KBM-7 (cell line): ENCODE measurements at regions not wholly inside any gene's neighbourhood (a gene's known extent, or its start where the extent isn't known, plus 50 kb on each side); places are given as distances from the start of the nearest gene placed in this dataset.

Experiments used
- DNase-seq: peaks from one replicate; pipeline ENCODE4 v3.0.0-alpha.2; 2015
- in situ Hi-C: fragments of 300-500 bp; cut with MboI; formaldehyde crosslinking; loops from 2 replicates; pipeline ENCODE4 v1.14.3; 2020; ENCODE audit warnings: low sequenced_read_pairs, low pct_unique_long_range_greater_than_20kb, mixed read lengths

DNA sequence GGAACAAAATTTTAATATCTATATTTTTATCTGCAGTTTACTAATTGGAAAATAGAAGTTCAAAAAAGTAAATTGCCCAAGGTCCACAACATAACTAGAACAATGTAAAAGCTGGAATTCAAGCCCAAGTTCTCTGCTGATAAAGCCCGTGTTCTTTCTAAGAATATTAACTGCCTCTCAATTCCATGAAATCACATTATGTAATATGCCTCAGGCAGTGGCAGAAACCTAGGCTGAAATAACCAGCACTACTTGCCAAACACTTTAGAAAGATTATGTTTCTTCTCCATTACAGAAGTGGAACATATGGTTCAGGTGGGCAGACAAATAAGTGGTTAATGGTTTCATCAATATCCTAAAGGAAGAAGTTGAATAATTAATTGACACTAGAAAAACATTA, 56.7 kb upstream of the ADGRL3 start:
- no peak for DNase-seq
- in situ Hi-C loops = no loop called here

DNA sequence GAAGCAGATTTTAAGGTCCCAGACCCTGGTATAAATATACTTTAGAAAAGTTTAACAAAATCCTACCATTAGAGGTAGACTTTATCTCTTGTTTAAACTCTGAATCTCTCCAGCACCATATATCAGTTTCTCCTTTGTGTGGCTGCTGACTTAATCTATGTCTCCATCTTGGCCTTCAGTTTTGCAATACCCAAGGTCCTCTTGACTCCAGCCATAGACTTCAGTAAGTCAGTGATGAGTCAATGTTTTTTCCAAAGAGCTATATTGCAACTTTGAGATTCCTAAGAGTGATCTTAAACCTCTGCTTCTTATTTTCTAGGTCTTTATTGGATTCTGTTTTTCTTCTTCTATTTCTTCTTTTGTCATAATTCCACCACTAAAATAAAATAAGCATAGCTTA, 50.8 kb upstream of the ADGRL3 start:
- DNase-seq = no peak

More for the DNA sequence above, 50.8 kb upstream of the ADGRL3 start:
- in situ Hi-C loops = no loop called here
